SHP77 (cell line): ENCODE measurements at regions not wholly inside any gene's neighbourhood (a gene's known extent, or its start where the extent isn't known, plus 50 kb on each side); places are given as distances from the start of the nearest gene placed in this dataset.
"Not testable (repeated sequence)": the region's sequence is repeated elsewhere in the genome, so short reads cannot be mapped to it uniquely, and the experiment has no call there.

Experiments used
- DNase-seq, 2 experiments: peaks; one replicate each; lab custom pipeline; 2025; lab: John Stamatoyannopoulos, UW

GRCh38 chr5:85395526-85395925 is 1010.8 kb upstream of the EDIL3 start:
- no peak for DNase-seq

- no peak for DNase-seq
Measured at GRCh38 chr5:85397451-85397850, 1012.8 kb upstream of the EDIL3 start.

- no peak for DNase-seq
Measured at GRCh38 chr5:85428426-85428934, 1043.8 kb upstream of the EDIL3 start.

GRCh38 chr5:85431726-85432125 is 1047.0 kb upstream of the EDIL3 start:
- DNase-seq = not testable (repeated sequence)

- DNase-seq = no peak
Measured at GRCh38 chr5:85441156-85441555, 1056.5 kb upstream of the EDIL3 start.

- DNase-seq = no peak
Measured at GRCh38 chr5:85441853-85442252, 1057.2 kb upstream of the EDIL3 start.

GRCh38 chr5:85452322-85453025 is 1067.8 kb upstream of the EDIL3 start:
- DNase-seq = no peak

- DNase-seq = no peak
Measured at GRCh38 chr5:85453026-85453349, 1068.3 kb upstream of the EDIL3 start.

GRCh38 chr5:85458319-85458718 is 1073.6 kb upstream of the EDIL3 start:
- no peak for DNase-seq

GRCh38 chr5:85462957-85463356 is 1078.3 kb upstream of the EDIL3 start:
- no peak for DNase-seq

- DNase-seq = no peak
Measured at GRCh38 chr5:85466423-85466822, 1081.7 kb upstream of the EDIL3 start.

GRCh38 chr5:85472749-85473148 is 1088.1 kb upstream of the EDIL3 start:
- no peak for DNase-seq

GRCh38 chr5:85475151-85475550 is 1090.5 kb upstream of the EDIL3 start:
- not testable (repeated sequence) for DNase-seq

GRCh38 chr5:85476617-85477016 is 1091.9 kb upstream of the EDIL3 start:
- no peak for DNase-seq

GRCh38 chr5:85479849-85480248 is 1095.2 kb upstream of the EDIL3 start:
- DNase-seq = no peak

GRCh38 chr5:85484982-85485574 is 1100.4 kb upstream of the EDIL3 start:
- no peak for DNase-seq

GRCh38 chr5:85488295-85488694 is 1103.6 kb upstream of the EDIL3 start:
- DNase-seq = no peak

- no peak for DNase-seq
Measured at GRCh38 chr5:85500869-85501268, 1116.2 kb upstream of the EDIL3 start.

GRCh38 chr5:85512896-85513295 is 1104.8 kb upstream of the COX7C start:
- no peak for DNase-seq

GRCh38 chr5:85515588-85515987 is 1102.2 kb upstream of the COX7C start:
- DNase-seq = no peak

- no peak for DNase-seq
Measured at GRCh38 chr5:85517386-85517785, 1100.4 kb upstream of the COX7C start.

GRCh38 chr5:85533341-85534047 is 1084.2 kb upstream of the COX7C start:
- no peak for DNase-seq

- no peak for DNase-seq
Measured at GRCh38 chr5:85538362-85538761, 1079.4 kb upstream of the COX7C start.
